Astrocyte (in vitro differentiated cells and primary cell): ENCODE measurements at regions not wholly inside any gene's neighbourhood (a gene's known extent, or its start where the extent isn't known, plus 50 kb on each side); places are given as distances from the start of the nearest gene placed in this dataset.

Experiments
- DNase-seq: peaks from one replicate; pipeline ENCODE4 v3.0.0-alpha.2; 2010; ENCODE audit warnings: low read depth
- FAIRE-seq: peaks from 2 replicates; lab custom pipeline; 2011; peaks lifted over from hg19 to GRCh38; lab: Jason Lieb, UNC
- H2AFZ ChIP-seq: 2 replicates; pipeline ENCODE4 v1.6.0; 2012; ENCODE audit warnings: low read depth, low read length, inconsistent platforms
- H3K27ac ChIP-seq: 2 replicates; pipeline ENCODE4 v1.5.1; 2011; ENCODE audit warnings: low read depth, low read length, inconsistent platforms
- H3K27me3 ChIP-seq: 2 replicates; pipeline ENCODE4 v1.6.0; 2011; ENCODE audit warnings: low read length, inconsistent platforms; ENCODE audit not compliant: insufficient read depth
- H3K36me3 ChIP-seq: 2 replicates; pipeline ENCODE4 v1.5.1; 2011; ENCODE audit warnings: low read length, inconsistent platforms; ENCODE audit not compliant: insufficient read depth
- H3K4me1 ChIP-seq: 2 replicates; pipeline ENCODE4 v1.5.1; 2011; ENCODE audit warnings: low read length, inconsistent platforms; ENCODE audit not compliant: insufficient read depth
- H3K4me2 ChIP-seq: 2 replicates; pipeline ENCODE4 v1.6.0; 2012; ENCODE audit warnings: low read length, inconsistent platforms
- H3K4me3 ChIP-seq: 2 replicates; pipeline ENCODE4 v1.5.1; 2011; ENCODE audit warnings: low read depth, mild to moderate bottlenecking, low read length, inconsistent platforms; ENCODE audit not compliant: insufficient read depth
- H3K79me2 ChIP-seq: 2 replicates; pipeline ENCODE4 v1.6.0; 2012; ENCODE audit warnings: mild to moderate bottlenecking, low read length, inconsistent platforms; ENCODE audit not compliant: insufficient read depth
- H3K9ac ChIP-seq: 2 replicates; pipeline ENCODE4 v1.6.0; 2012; ENCODE audit warnings: mild to moderate bottlenecking, low read length, inconsistent platforms
- H3K9me3 ChIP-seq: 2 replicates; pipeline ENCODE4 v1.5.1; 2012; ENCODE audit warnings: low read depth, mild to moderate bottlenecking, low read length, inconsistent platforms; ENCODE audit not compliant: insufficient read depth
- H4K20me1 ChIP-seq: 2 replicates; pipeline ENCODE4 v1.6.0; 2012; ENCODE audit warnings: low read length, inconsistent platforms; ENCODE audit not compliant: insufficient read depth
- H3K27ac Mint-ChIP-seq: one replicate; pipeline ENCODE4 v1.8.0; 2021; ENCODE audit warnings: mild to moderate bottlenecking, mixed read lengths; ENCODE audit not compliant: unreplicated experiment
- H3K27me3 Mint-ChIP-seq: one replicate; pipeline ENCODE4 v1.8.0; 2021; ENCODE audit warnings: low read depth, mixed read lengths; ENCODE audit not compliant: unreplicated experiment
- H3K36me3 Mint-ChIP-seq: one replicate; pipeline ENCODE4 v1.8.0; 2021; ENCODE audit warnings: low read depth, mixed read lengths; ENCODE audit not compliant: unreplicated experiment
- H3K4me1 Mint-ChIP-seq: one replicate; pipeline ENCODE4 v1.8.0; 2021; ENCODE audit warnings: low read depth, mixed read lengths; ENCODE audit not compliant: unreplicated experiment
- H3K4me3 Mint-ChIP-seq: one replicate; pipeline ENCODE4 v1.8.0; 2021; ENCODE audit warnings: mild to moderate bottlenecking, moderate library complexity, mixed read lengths; ENCODE audit not compliant: unreplicated experiment
- H3K9me3 Mint-ChIP-seq: one replicate; pipeline ENCODE4 v1.8.0; 2021; ENCODE audit warnings: mild to moderate bottlenecking, mixed read lengths; ENCODE audit not compliant: unreplicated experiment
- EZH2 ChIP-seq: IDR thresholded peaks from 2 replicates; pipeline ENCODE4 v1.6.1; 2012; ENCODE audit warnings: mild to moderate bottlenecking, low read length, inconsistent platforms; ENCODE audit not compliant: insufficient read depth
- TF ChIP-seq, protein P1 (sequence below): IDR thresholded peaks from 2 replicates; pipeline ENCODE4 v1.5.1; 2011; ENCODE audit warnings: low read depth, mild to moderate bottlenecking, inconsistent platforms, low read length, moderate library complexity; ENCODE audit not compliant: insufficient read depth

DNA sequence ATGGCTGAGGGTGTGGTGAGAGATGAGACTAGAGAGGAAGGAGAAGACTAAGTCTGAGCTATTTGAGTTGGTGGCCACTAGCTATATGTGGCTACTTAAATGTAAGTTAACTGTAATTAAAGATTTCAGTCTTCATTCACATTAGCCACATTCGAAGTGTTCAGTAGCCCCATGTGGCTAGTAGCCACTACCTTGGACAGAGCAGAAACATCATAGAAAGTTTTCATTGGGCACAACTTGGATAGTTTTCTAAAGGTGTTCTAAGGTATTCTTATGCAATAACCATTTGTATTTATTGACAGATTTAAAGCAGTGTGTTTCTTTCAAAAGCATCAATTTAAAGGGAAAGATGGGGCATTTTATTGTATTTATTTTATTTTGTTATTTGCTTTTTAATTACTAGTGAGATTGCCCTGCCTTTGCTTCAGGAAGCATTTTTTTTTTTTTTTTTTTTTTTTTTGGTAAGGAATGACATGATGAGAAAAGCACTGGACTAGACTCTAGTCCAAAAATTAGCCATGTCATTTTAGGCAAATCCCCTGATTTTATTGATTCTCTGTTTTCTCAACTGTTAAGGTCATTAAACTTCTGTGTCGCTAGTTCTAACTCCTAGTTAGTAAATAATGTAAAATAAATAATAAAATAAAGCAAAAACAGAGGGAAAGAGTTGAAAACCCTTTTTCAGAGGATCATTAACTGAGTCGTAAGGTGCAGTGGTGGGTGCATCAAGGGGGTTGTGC is 153.0 kb upstream of the ROBO2 start:
- TF ChIP-seq EZH2: no peak
- TF ChIP-seq, protein P1, sequence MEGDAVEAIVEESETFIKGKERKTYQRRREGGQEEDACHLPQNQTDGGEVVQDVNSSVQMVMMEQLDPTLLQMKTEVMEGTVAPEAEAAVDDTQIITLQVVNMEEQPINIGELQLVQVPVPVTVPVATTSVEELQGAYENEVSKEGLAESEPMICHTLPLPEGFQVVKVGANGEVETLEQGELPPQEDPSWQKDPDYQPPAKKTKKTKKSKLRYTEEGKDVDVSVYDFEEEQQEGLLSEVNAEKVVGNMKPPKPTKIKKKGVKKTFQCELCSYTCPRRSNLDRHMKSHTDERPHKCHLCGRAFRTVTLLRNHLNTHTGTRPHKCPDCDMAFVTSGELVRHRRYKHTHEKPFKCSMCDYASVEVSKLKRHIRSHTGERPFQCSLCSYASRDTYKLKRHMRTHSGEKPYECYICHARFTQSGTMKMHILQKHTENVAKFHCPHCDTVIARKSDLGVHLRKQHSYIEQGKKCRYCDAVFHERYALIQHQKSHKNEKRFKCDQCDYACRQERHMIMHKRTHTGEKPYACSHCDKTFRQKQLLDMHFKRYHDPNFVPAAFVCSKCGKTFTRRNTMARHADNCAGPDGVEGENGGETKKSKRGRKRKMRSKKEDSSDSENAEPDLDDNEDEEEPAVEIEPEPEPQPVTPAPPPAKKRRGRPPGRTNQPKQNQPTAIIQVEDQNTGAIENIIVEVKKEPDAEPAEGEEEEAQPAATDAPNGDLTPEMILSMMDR: no peak
- Mint-ChIP-seq H3K27me3 (no peaks in the 10 kb centered on the region), H3K4me3 (no peak overlapping the region), H3K9me3 (no peaks in the 10 kb centered on the region), H3K27ac (no peak overlapping the region), H3K4me1 (peaks cover 3% of the 10 kb centered on the region), H3K36me3 (no peaks in the 10 kb centered on the region)
- Histone ChIP-seq H3K9me3 (no peaks in the 10 kb centered on the region), H3K4me2 (no peak overlapping the region), H2AFZ (no peak overlapping the region), H3K9ac (no peak overlapping the region), H3K27me3 (no peaks in the 10 kb centered on the region), H3K4me3 (no peak overlapping the region), H3K27ac (no peak overlapping the region), H3K4me1 (no peaks in the 10 kb centered on the region), H3K36me3 (no peaks in the 10 kb centered on the region), H4K20me1 (no peaks in the 10 kb centered on the region), H3K79me2 (no peaks in the 10 kb centered on the region)
- FAIRE-seq (no peak), DNase-seq (no peak)

DNA sequence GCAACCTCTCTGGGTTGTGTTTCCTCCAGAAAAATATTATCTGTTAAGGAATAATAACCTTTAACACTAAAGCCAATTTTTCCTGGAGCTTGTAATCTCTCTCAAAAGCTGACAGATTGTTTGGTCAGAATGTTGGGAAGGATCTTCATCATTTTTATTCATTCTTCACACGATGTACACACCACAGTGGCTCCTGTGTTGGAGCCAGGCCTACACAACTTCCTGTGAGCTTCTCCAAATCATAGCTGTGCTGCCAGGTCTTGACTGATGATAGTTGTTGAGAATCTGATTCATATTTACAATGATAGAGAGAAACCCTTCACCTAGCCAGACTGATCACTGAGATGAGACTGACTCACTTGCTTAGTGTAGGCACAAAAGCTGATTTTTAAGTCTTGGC is 151.0 kb upstream of the ROBO2 start:
- H3K9ac ChIP-seq: no peak overlapping the region
- no peaks in the 10 kb centered on the region for H3K36me3 ChIP-seq
- H2AFZ ChIP-seq: no peak overlapping the region
- H3K27me3 Mint-ChIP-seq: no peaks in the 10 kb centered on the region
- H3K4me1 Mint-ChIP-seq: peaks cover 3% of the 10 kb centered on the region
- no peaks in the 10 kb centered on the region for H4K20me1 ChIP-seq
- no peaks in the 10 kb centered on the region for H3K36me3 Mint-ChIP-seq
- H3K79me2 ChIP-seq: no peaks in the 10 kb centered on the region
- H3K27ac Mint-ChIP-seq: no peak overlapping the region
- H3K4me1 ChIP-seq: no peaks in the 10 kb centered on the region
- H3K9me3 Mint-ChIP-seq: no peaks in the 10 kb centered on the region
- no peak overlapping the region for H3K4me3 ChIP-seq
- H3K9me3 ChIP-seq: no peaks in the 10 kb centered on the region
- no peak overlapping the region for H3K27ac ChIP-seq
- no peak overlapping the region for H3K4me3 Mint-ChIP-seq
- no peak for FAIRE-seq
- no peaks in the 10 kb centered on the region for H3K27me3 ChIP-seq
- TF ChIP-seq, protein P1: no peak
- no peak for TF ChIP-seq EZH2
- no peak overlapping the region for H3K4me2 ChIP-seq
- no peak for DNase-seq

DNA sequence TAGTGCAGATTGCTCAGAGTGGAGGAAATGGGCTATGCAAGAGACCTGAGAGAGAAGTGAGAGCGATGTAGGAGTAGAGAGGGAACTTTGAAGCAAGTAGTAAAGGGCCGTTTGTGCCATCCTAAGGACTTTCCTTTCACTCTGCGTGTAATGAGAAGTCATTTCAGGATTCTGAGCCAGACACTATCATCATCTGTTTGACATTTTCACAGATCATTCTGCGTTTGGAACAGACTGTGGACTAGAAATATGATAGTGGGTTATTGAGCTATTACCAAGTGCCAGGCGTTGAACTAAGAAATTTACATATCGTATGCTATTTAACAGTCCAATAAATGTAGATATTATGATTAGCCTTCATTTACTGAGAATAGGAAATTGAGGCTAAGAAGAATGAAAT is 150.0 kb upstream of the ROBO2 start:
- Mint-ChIP-seq H3K9me3 (no peaks in the 10 kb centered on the region), H3K27me3 (no peaks in the 10 kb centered on the region), H3K4me3 (no peak overlapping the region), H3K36me3 (no peaks in the 10 kb centered on the region), H3K4me1 (peaks cover 3% of the 10 kb centered on the region), H3K27ac (no peak overlapping the region)
- FAIRE-seq (no peak), DNase-seq (no peak)
- H3K4me1 ChIP-seq: no peaks in the 10 kb centered on the region
- no peak overlapping the region for H3K27ac ChIP-seq
- H3K9ac ChIP-seq: no peak overlapping the region
- H4K20me1 ChIP-seq: no peaks in the 10 kb centered on the region
- no peak overlapping the region for H2AFZ ChIP-seq
- H3K36me3 ChIP-seq: no peaks in the 10 kb centered on the region
- no peaks in the 10 kb centered on the region for H3K79me2 ChIP-seq
- no peaks in the 10 kb centered on the region for H3K27me3 ChIP-seq
- H3K9me3 ChIP-seq: no peaks in the 10 kb centered on the region
- no peak overlapping the region for H3K4me3 ChIP-seq
- H3K4me2 ChIP-seq: no peak overlapping the region
- no peak for TF ChIP-seq EZH2
- TF ChIP-seq, protein P1: no peak
